Thymus (tissue), 11 donors: ENCODE measurements at regions not wholly inside any gene's neighbourhood (a gene's known extent, or its start where the extent isn't known, plus 50 kb on each side); places are given as distances from the start of the nearest gene placed in this dataset.
"Not testable (repeated sequence)": the region's sequence is repeated elsewhere in the genome, so short reads cannot be mapped to it uniquely, and the experiment has no call there.

ENCODE experiments used
- DNase-seq, 9 donors: peaks; one replicate each; pipeline ENCODE4 v3.0.0-alpha.2; 2013; ENCODE audit warnings: low spot score in 9 of 9, low read depth in 6 of 9, missing footprints in 1 of 9
- H3K27ac ChIP-seq, 2 donors: one replicate each; pipeline ENCODE4 v1.5.1; 2013; ENCODE audit warnings: control low read depth in 1 of 2, low read depth in 1 of 2, low read length in 1 of 2, mild to moderate bottlenecking in 1 of 2, moderate library complexity in 1 of 2
- H3K27me3 ChIP-seq, 2 donors: one replicate each; pipeline ENCODE4 v1.5.1; 2013; ENCODE audit warnings: low read length in 1 of 2; ENCODE audit not compliant: control insufficient read depth in 2 of 2, insufficient read depth in 1 of 2
- H3K36me3 ChIP-seq, 2 donors: one replicate each; pipeline ENCODE4 v1.5.1; 2013; ENCODE audit warnings: low read length in 1 of 2, mild to moderate bottlenecking in 1 of 2, moderate library complexity in 1 of 2; ENCODE audit not compliant: control insufficient read depth in 2 of 2, insufficient read depth in 2 of 2
- H3K4me1 ChIP-seq, 2 donors: one replicate each; pipeline ENCODE4 v1.5.1; 2013; ENCODE audit warnings: low read length in 2 of 2; ENCODE audit not compliant: control insufficient read depth in 2 of 2, insufficient read depth in 2 of 2
- H3K4me3 ChIP-seq, 2 donors: one replicate each; pipeline ENCODE4 v1.5.1; 2013; ENCODE audit warnings: low read length in 2 of 2, control low read depth in 1 of 2, mild to moderate bottlenecking in 1 of 2
- H3K9me3 ChIP-seq, 2 donors: one replicate each; pipeline ENCODE4 v1.5.1; 2013; ENCODE audit warnings: low read length in 1 of 2, mild to moderate bottlenecking in 1 of 2; ENCODE audit not compliant: control insufficient read depth in 2 of 2, insufficient read depth in 1 of 2
- WGBS: extraction: QIAGEN DNeasy Blood & Tissue Kit; methylation state at CpG from one replicate; pipeline ENCODE4 v1.1.7; 2013; 5-methylcytosine and 5-hydroxymethylcytosine counted together
- donor health status: healthy.

DNA sequence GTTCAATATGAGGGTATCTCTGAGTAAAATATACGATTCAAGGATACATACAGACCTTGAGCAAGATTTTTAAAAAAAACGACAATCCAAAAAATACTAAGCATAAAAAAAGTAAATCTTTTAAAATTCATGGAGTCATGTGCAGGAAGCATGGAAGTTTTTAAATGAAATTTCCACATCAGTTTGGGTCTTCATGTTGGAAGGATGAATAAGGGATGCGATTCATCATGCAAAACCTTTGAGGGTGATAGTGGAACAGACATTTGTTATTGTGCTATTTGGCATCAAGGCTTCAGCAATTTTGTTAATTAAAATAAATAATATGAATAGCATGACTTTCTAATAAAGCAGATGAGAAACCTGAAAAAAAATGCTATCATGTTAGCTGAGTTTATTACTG, 815.0 kb upstream of the PCDH10 start:
- Histone ChIP-seq H3K36me3 (no peaks in the 10 kb centered on the region), H3K4me1 (no peaks in the 10 kb centered on the region), H3K27ac (no peak overlapping the region), H3K4me3 (no peak overlapping the region), H3K27me3 (no peaks in the 10 kb centered on the region), H3K9me3 (no peaks in the 10 kb centered on the region)
- no peak for DNase-seq
- WGBS: 65% methylated on average over 3 of the region's 3 CpGs

DNA sequence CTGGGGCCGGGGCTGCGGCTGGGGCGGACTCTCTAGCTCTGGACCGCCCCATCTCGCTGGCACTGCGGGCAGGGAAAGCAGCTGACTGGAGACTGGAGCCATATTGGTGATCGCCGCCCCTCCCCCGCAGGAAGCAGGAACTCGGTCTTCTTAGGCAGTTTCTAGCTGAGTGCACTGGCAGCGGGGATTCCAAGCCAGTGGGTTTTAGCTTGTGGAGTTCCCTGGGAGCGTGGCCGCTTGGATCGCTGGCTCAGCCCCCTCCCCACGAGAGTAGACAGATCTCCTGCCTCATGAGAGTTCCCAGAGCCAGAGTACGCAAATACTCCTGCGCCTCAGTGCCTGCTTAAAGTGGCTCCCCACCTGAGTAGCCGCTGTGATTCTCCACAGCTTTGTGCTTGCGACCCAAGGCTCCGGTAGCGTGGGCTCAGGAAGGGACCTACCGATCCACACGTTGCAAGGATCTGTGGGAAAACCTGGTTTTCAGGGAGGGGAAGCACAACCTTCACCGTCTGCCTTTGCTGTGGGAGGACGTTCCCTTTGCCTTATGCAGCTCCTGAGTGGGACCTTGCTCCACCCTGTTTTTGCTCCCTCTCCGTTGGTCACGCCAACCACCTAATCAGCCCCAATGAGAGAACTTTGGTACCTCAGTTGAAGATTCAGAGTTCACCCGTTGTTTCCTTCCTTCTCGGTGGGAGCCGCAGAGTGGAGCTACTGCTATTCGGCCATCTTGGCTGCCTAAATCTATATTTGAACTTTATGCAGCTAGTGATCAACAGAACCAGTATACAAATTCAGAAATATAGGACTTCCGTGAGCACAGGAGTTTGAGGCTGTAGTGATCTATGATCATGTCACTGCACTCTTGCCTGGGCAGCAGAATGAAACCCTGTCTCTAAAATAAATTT, 803.9 kb upstream of the PCDH10 start:
- Histone ChIP-seq H3K4me3 (no peak overlapping the region), H3K27me3 (no peaks in the 10 kb centered on the region), H3K9me3 (peaks cover 1 to 16% of the 10 kb centered on the region in 2 donors), H3K27ac (no peak overlapping the region), H3K36me3 (no peaks in the 10 kb centered on the region), H3K4me1 (no peaks in the 10 kb centered on the region)
- WGBS: 98% methylated on average over 32 of the region's 32 CpGs
- DNase-seq: no peak

DNA sequence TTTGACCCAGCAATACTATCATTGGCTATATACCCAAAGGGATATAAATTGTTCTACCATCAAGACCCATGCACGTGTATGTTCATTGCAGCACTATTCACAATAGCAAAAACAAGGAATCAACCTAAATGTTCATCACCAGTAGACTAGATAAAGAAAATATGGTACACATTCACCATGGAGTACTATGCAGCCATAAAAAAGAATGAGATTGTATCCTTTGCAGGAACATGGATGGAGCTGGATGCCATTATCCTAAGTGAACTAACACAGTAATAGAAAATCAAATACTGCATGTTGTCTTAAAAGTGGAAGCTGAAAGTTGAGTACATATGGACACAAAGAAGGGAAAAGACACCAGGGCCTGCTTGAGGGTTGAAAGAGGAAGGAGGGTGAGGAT, 803.1 kb upstream of the PCDH10 start:
- no peak overlapping the region for H3K27ac ChIP-seq
- H3K27me3 ChIP-seq: no peaks in the 10 kb centered on the region
- H3K4me1 ChIP-seq: no peaks in the 10 kb centered on the region
- H3K4me3 ChIP-seq: no peak overlapping the region
- peaks cover 1 to 16% of the 10 kb centered on the region in 2 donors for H3K9me3 ChIP-seq
- no peaks in the 10 kb centered on the region for H3K36me3 ChIP-seq
- 94% methylated on average over 1 of the region's 1 CpG for WGBS
- DNase-seq: no peak

DNA sequence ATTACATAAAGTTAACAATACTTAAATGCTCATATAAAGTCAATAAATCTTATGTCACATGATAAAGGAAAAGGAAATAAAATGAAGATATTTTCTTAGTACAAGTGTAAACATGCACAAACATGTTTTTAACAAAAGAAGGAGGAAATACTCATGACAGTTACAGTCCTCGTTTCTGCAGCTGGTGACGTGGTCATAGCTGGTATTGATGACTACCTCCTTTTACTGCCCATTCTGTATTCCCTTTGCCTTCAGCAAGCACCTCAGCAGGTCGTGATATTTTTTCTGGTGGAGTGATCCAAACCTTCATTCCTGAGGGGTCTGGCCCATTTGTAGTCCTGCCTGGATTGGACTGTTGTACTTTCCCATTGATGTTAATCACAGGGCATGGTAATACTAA, 797.5 kb upstream of the PCDH10 start:
- H3K9me3 ChIP-seq, H3K4me1 ChIP-seq, DNase-seq, H3K27ac ChIP-seq, H3K36me3 ChIP-seq, H3K4me3 ChIP-seq, H3K27me3 ChIP-seq: not testable (repeated sequence)
- WGBS: 88% methylated on average over 3 of the region's 3 CpGs

DNA sequence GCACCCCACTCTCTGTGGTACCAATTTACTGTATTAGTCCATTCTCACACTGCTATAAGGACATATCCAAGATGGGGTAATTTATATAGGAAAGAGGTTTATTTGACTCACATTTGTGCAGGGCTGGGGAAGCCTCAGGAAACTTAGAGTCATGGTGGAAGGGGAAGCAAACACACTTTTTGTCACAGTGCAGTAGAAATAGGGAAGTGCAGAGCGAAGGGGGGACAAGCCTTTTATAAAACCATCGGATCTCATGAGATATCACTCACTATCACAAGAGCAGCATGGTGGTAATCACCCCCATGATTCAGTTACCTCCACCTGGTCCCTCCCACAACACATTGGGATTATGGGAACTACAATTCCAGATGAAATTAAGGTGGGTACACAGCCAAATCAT, 766.9 kb upstream of the PCDH10 start:
- no peak overlapping the region for H3K27ac ChIP-seq
- H3K9me3 ChIP-seq: no peaks in the 10 kb centered on the region
- H3K36me3 ChIP-seq: no peaks in the 10 kb centered on the region
- no peak overlapping the region for H3K4me3 ChIP-seq
- WGBS: 61% methylated on average over 2 of the region's 2 CpGs
- no peak for DNase-seq
- H3K27me3 ChIP-seq: no peaks in the 10 kb centered on the region
- no peaks in the 10 kb centered on the region for H3K4me1 ChIP-seq

DNA sequence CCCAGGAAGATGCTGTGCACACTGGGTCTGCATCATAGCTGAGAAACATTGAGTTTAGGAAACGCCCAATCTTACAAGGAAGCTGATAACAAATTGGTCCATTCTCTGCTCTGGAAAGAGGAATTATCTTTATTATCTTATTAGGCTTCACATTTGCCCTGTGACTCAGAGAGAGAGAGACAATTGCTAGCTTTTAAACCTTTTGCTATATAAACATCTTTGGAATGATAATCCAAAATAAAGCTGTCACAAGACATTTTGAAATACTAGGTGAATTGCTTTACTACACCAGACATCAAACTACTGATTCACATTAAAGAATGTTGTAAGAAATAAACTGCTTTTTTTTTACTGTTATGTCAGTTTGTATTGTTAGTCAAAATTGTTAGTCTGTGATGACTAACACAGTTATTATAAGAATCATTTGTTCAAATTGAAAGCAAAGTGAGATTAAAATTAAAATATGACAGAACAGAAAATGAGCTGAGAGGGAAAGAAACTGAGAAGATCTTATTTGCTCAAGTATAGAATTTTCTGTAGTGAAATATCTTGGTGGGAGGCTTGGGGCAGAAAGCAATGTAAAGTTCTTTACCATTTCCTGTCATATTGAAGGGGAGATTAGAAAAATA, 765.4 kb upstream of the PCDH10 start:
- H3K4me3 ChIP-seq: no peak overlapping the region
- no peaks in the 10 kb centered on the region for H3K27me3 ChIP-seq
- WGBS: 94% methylated on average over 1 of the region's 1 CpG
- H3K36me3 ChIP-seq: no peaks in the 10 kb centered on the region
- no peaks in the 10 kb centered on the region for H3K9me3 ChIP-seq
- H3K4me1 ChIP-seq: no peaks in the 10 kb centered on the region
- DNase-seq: no peak
- no peak overlapping the region for H3K27ac ChIP-seq

DNA sequence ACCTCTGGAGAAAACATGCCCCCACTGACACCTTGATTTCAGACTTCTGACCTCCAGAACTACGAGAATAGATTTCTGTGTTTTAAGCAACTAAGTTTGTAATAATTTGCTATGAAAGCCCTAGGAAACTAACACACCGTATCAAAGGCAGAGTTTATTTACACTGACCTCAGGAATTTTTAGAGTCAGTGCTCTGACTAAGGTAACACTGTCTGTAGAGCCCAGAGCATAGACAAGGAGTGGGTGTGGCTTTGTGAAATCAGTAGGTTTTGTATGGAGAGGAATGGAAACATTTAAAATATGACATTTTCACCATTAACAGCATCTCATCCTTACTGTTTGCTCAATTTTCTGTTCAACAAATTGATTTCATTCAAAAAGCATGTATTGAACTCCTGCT, 764.4 kb upstream of the PCDH10 start:
- no peaks in the 10 kb centered on the region for H3K9me3 ChIP-seq
- no peaks in the 10 kb centered on the region for H3K4me1 ChIP-seq
- no peaks in the 10 kb centered on the region for H3K36me3 ChIP-seq
- no peaks in the 10 kb centered on the region for H3K27me3 ChIP-seq
- 98% methylated on average over 2 of the region's 2 CpGs for WGBS
- no peak overlapping the region for H3K27ac ChIP-seq
- no peak overlapping the region for H3K4me3 ChIP-seq
- no peak for DNase-seq

DNA sequence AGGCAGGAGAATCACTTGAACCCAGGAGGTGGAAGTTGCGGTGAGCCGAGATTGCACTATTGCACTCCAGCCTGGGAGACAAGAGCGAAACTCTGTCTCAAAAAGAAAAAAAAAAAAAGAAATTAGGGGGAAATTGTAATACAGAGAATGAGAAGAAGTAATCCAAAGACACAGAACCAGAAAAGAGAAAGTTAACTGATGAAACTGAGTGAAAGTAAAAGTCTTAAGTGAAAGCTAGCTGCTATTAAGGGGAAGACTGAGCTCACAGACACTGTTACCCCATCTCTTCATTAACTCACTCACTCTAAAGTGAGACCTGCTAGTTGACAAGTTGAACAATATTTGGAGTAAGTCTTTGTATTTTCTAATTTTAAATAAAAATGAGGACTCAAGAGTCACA, 763.0 kb upstream of the PCDH10 start:
- Histone ChIP-seq H3K27me3 (no peaks in the 10 kb centered on the region), H3K4me1 (no peaks in the 10 kb centered on the region), H3K4me3 (no peak overlapping the region), H3K27ac (no peak overlapping the region), H3K9me3 (no peaks in the 10 kb centered on the region), H3K36me3 (no peaks in the 10 kb centered on the region)
- DNase-seq: no peak
- 96% methylated on average over 3 of the region's 3 CpGs for WGBS

DNA sequence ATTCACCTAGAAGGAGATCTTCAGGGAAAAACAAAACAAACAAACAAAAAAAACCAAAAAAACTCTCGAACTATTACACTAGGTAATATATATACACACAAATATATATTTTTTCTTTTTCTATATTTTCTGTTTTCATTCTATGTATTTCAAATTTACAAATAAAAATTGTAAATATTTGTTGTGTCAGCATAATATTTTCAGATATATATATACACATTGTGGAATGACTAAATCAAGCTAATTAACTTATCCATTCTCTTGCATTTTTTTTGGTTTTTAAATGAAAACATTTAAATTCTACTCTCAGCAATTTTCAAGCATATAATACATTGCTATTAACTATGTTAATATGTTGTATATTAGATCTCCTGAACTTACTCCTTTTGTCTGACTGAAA, 762.0 kb upstream of the PCDH10 start:
- 91% methylated on average over 1 of the region's 1 CpG for WGBS
- Histone ChIP-seq H3K27ac (no peak overlapping the region), H3K36me3 (no peaks in the 10 kb centered on the region), H3K27me3 (no peaks in the 10 kb centered on the region), H3K4me3 (no peak overlapping the region), H3K4me1 (no peaks in the 10 kb centered on the region), H3K9me3 (no peaks in the 10 kb centered on the region)
- no peak for DNase-seq
